ENCODE measurements at regions not wholly inside any gene's neighbourhood (a gene's known extent, or its start where the extent isn't known, plus 50 kb on each side); places are given as distances from the start of the nearest gene placed in this dataset.
"Not testable (repeated sequence)": the region's sequence is repeated elsewhere in the genome, so short reads cannot be mapped to it uniquely, and the experiment has no call there.

DNA sequence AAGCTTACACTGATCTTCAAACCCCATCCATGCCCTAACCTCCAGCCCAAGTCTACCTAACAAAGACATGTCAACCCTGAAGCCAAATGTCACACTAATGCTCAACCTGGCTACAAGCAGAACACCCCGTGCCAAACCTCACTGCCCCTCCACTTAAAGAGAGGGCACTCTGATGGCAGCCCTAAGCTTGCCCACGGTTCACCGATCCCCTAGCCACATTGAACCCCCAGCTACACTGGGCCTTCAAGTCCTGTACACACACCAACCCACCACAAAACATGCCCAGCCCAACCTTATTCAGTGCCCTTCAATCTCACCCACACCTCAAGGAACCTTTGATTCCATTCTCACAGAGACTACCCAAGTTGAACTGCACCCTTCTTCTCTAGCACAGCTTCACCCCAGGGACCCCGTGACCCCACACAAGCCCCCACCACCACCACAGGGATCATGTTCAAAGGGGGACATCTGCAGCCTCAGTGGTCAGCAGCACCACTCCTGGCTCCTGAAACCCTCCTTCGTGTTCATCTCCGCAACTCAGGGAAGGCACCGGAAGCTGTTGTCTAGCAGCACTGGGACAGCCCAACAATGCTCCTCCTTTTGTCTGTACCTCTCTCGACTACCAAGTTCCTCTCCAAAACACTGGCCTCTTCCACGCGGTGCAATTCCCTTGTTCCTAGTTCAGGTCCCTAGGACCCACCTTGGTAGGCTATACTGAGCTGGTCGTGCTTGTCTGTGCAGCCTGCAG lies 218.8 kb downstream of the CYP26B1 start:
- Mint-ChIP-seq H3K36me3 (no peaks in the 10 kb centered on the region), H3K4me3 (no peak overlapping the region), H3K27ac (no peak overlapping the region), H3K9me3 (no peaks in the 10 kb centered on the region), H3K27me3 (peaks cover 0 to 4% of the 10 kb centered on the region in 2 donors), H3K4me1 (ENCODE audit: low read depth in 2 of 2) (no peaks in the 10 kb centered on the region)
- ATAC-seq (no peak), DNase-seq (ENCODE audit: low spot score) (no peak)

- no peak for DNase-seq (ENCODE audit: low spot score)
- Mint-ChIP-seq H3K9me3 (no peaks in the 10 kb centered on the region), H3K4me3 (no peak overlapping the region), H3K36me3 (no peaks in the 10 kb centered on the region), H3K27ac (no peak overlapping the region), H3K4me1 (ENCODE audit: low read depth in 2 of 2) (no peaks in the 10 kb centered on the region), H3K27me3 (peaks cover 0 to under 1% of the 10 kb centered on the region in 2 donors)
- ATAC-seq: no peak
Observed at GRCh38 chr2:71927757-71928715, 219.6 kb downstream of the CYP26B1 start.

DNA sequence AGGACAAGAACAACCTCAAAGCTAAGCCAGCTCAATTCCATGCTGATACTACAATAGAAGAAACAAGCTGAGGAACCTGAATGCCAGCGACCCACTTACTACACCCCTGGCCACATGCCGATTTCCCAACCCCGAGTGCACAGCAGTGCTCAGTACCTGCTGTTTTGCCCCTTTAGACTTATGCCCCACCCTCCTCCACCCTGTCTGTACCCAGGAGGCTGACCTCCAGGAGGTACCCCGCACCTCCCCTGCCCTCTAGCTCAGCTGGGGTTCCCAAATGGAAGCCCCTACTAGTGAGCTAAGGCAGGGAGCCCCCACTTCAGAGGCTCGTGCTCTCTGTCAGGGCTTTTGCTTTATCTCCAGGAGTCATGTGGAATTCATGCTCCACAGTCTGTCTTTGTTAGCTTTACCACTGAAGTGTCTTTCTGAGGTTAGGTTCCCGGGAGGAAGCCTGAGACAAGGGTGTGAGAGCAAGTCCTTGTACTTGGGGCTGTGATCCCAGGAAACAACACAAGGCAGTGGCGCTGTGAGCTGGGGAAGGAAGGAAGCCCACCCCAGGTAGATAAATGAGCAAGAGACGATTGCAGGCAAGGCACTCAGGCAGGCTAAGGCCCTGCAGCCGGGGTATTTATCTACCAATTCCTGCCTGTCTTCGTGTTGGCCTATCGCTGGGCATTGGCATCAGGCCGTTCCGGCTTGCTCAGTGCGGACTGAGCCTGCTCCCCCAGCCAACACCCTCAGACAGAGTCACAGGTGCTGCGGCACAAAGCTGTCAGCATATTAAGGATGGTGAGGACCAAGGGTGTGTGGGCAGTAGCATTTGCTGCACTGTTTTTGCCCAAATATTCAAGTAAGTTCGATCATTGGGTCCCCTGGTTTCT lies 220.5 kb downstream of the CYP26B1 start:
- ATAC-seq: no peak
- no peak overlapping the region for H3K4me3 Mint-ChIP-seq
- no peak for DNase-seq (ENCODE audit: low spot score)
- H3K27ac Mint-ChIP-seq: no peak overlapping the region
- no peaks in the 10 kb centered on the region for H3K27me3 Mint-ChIP-seq
- H3K9me3 Mint-ChIP-seq: no peaks in the 10 kb centered on the region
- H3K4me1 Mint-ChIP-seq (ENCODE audit: low read depth in 2 of 2): no peaks in the 10 kb centered on the region
- H3K36me3 Mint-ChIP-seq: no peaks in the 10 kb centered on the region

GRCh38 chr2:71926089-71926447 lies 221.6 kb downstream of the CYP26B1 start:
- Mint-ChIP-seq H3K36me3 (no peaks in the 10 kb centered on the region), H3K27me3 (no peaks in the 10 kb centered on the region), H3K4me1 (ENCODE audit: low read depth in 2 of 2) (no peaks in the 10 kb centered on the region), H3K4me3 (no peak overlapping the region), H3K27ac (no peak overlapping the region), H3K9me3 (no peaks in the 10 kb centered on the region)
- DNase-seq (ENCODE audit: low spot score) (no peak), ATAC-seq (no peak)

DNA sequence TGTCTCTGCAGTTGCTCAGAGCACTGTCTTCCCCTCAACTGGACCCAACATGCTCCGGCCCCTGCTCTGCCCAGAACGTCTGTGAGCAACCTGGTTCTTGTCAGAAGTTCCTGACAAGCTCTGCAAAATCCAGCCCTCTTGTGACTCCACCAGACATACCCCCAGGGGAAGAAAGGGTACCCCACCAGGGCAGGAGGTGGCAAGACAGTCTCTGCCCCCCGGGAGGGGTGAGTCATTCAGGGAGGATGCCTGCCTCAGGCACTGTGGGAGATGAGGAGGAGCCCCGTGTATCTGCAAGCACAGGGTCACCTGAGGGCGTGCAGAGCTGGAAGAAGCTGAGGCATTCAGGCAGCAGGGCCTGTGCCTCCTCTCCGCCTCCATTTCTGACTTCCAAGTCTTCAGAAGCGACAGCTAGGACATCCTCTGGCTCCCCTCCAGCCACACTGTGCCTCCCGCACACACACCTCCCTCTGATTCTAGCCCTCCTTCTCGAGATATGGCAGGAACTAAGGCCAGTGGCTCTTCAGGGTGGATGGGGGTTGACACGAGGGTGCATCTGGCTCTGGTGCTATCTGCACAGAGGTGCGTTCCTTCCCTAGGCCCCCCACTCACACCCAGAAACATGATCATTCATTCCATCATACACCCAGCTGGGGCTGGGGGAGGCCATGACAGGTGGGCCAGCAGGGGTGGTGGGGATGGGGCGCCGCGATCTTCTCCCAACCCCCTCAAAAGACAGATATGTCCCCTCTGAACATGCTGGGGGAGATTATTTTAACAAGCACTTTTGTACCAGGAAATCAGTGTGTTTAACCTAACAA lies 222.2 kb downstream of the CYP26B1 start:
- Mint-ChIP-seq H3K27ac (no peak overlapping the region), H3K9me3 (no peaks in the 10 kb centered on the region), H3K4me3 (no peak overlapping the region), H3K27me3 (no peaks in the 10 kb centered on the region), H3K36me3 (no peaks in the 10 kb centered on the region), H3K4me1 (ENCODE audit: low read depth in 2 of 2) (no peaks in the 10 kb centered on the region)
- DNase-seq (ENCODE audit: low spot score) (no peak), ATAC-seq (no peak)

GRCh38 chr2:71923887-71924533 lies 223.7 kb downstream of the CYP26B1 start:
- H3K4me3 Mint-ChIP-seq: no peak overlapping the region
- H3K4me1 Mint-ChIP-seq (ENCODE audit: low read depth in 2 of 2): no peaks in the 10 kb centered on the region
- no peak for ATAC-seq

DNA sequence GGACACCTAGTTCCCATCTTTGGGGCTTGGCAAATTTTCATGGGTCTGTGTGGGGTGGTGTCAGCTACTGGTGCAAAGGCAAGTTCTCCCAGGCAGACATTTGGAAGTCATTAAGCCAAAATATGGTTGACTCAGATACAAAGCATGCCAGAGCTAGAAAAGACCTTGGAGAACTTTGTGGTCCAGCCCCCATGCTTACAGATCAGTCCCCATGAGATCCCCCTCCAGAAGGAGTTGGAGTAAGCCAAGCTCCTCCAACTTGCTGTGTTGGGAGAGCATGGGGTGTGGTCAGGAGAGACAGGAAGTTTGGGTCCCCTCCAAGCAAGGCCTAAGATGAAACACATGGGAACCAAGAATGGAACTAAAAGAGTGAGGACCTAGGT lies 224.5 kb downstream of the CYP26B1 start:
- ATAC-seq: no peak
- no peaks in the 10 kb centered on the region for H3K4me1 Mint-ChIP-seq (ENCODE audit: low read depth in 2 of 2)
- no peak overlapping the region for H3K27ac Mint-ChIP-seq
- H3K36me3 Mint-ChIP-seq: peaks cover 4% of the 10 kb centered on the region
- no peak for DNase-seq (ENCODE audit: low spot score)
- H3K27me3 Mint-ChIP-seq: peaks cover 5 to 7% of the 10 kb centered on the region in 2 donors
- H3K4me3 Mint-ChIP-seq: no peak overlapping the region
- no peaks in the 10 kb centered on the region for H3K9me3 Mint-ChIP-seq

More at GRCh38 chr2:71923887-71924533, 223.7 kb downstream of the CYP26B1 start:
- no peaks in the 10 kb centered on the region for H3K9me3 Mint-ChIP-seq
- DNase-seq (ENCODE audit: low spot score): no peak
- H3K27me3 Mint-ChIP-seq: no peaks in the 10 kb centered on the region
- H3K27ac Mint-ChIP-seq: no peak overlapping the region
- no peaks in the 10 kb centered on the region for H3K36me3 Mint-ChIP-seq

- H3K4me3 Mint-ChIP-seq: no peak overlapping the region
- peaks cover 4% of the 10 kb centered on the region for H3K36me3 Mint-ChIP-seq
- H3K4me1 Mint-ChIP-seq (ENCODE audit: low read depth in 2 of 2): no peaks in the 10 kb centered on the region
- H3K9me3 Mint-ChIP-seq: no peaks in the 10 kb centered on the region
- H3K27me3 Mint-ChIP-seq: peaks cover 5 to 10% of the 10 kb centered on the region in 2 donors
- no peak for DNase-seq (ENCODE audit: low spot score)
- H3K27ac Mint-ChIP-seq: no peak overlapping the region
- no peak for ATAC-seq
Observed at GRCh38 chr2:71922499-71923142, 225.0 kb downstream of the CYP26B1 start.

GRCh38 chr2:71922091-71922490 lies 225.6 kb downstream of the CYP26B1 start:
- Mint-ChIP-seq H3K4me1 (ENCODE audit: low read depth in 2 of 2) (no peaks in the 10 kb centered on the region), H3K9me3 (no peaks in the 10 kb centered on the region), H3K27me3 (peaks cover 5 to 15% of the 10 kb centered on the region in 2 donors), H3K4me3 (no peak overlapping the region), H3K36me3 (peaks cover 4% of the 10 kb centered on the region), H3K27ac (no peak overlapping the region)
- DNase-seq (ENCODE audit: low spot score): no peak
- ATAC-seq: peak in 1 of 2 donors; percentile 30

DNA sequence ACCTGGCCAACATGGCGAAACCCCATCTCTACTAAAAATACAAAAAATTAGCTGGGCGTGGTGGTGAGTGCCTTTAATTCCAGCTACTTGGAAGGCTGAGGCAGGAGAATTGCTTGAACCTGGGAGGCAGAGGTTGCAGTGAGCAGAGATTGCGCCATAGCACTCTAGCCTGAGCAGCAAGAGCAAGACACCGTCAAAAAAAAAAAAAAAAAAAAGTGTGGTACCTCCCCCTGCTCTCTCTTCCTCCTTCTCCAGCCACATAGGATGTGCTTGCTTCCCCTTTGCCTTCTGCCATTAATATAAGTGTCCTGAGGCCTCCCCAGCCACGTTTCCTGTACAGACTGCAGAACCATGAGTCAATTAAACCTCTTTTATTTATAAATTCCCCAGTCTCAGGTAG lies 226.8 kb downstream of the CYP26B1 start:
- H3K36me3 Mint-ChIP-seq; ATAC-seq; H3K4me3 Mint-ChIP-seq; H3K4me1 Mint-ChIP-seq (ENCODE audit: low read depth in 2 of 2); H3K27ac Mint-ChIP-seq; DNase-seq (ENCODE audit: low spot score); H3K9me3 Mint-ChIP-seq: not testable (repeated sequence)
- H3K27me3 Mint-ChIP-seq: peaks cover 10 to 25% of the 10 kb centered on the region in 2 donors

- Mint-ChIP-seq H3K27ac (no peak overlapping the region), H3K36me3 (peaks cover 4% of the 10 kb centered on the region), H3K4me1 (ENCODE audit: low read depth in 2 of 2) (no peaks in the 10 kb centered on the region), H3K9me3 (peaks cover 4% of the 10 kb centered on the region), H3K4me3 (no peak overlapping the region), H3K27me3 (peaks cover 10 to 28% of the 10 kb centered on the region in 2 donors)
- no peak for DNase-seq (ENCODE audit: low spot score)
- ATAC-seq: no peak
Observed at GRCh38 chr2:71919708-71920107, 228.0 kb downstream of the CYP26B1 start.

GRCh38 chr2:71910277-71910676 lies 237.4 kb downstream of the CYP26B1 start:
- ATAC-seq: no peak
- Mint-ChIP-seq H3K4me1 (ENCODE audit: low read depth in 2 of 2) (no peaks in the 10 kb centered on the region), H3K4me3 (no peak overlapping the region), H3K36me3 (no peaks in the 10 kb centered on the region), H3K9me3 (peaks cover 4% of the 10 kb centered on the region), H3K27ac (no peak overlapping the region), H3K27me3 (peaks cover 6 to 52% of the 10 kb centered on the region in 2 donors)
- DNase-seq (ENCODE audit: low spot score): no peak

Measured in natural killer cell treated with Interleukin-12 subunit alpha and Interleukin-12 subunit beta and Interleukin-15 and Interleukin-18, amount 100 ng/mL, for 72 hours (primary cell).